ENCODE measurements at regions not wholly inside any gene's neighbourhood (a gene's known extent, or its start where the extent isn't known, plus 50 kb on each side); places are given as distances from the start of the nearest gene placed in this dataset.
"Not testable (repeated sequence)": the region's sequence is repeated elsewhere in the genome, so short reads cannot be mapped to it uniquely, and the experiment has no call there.

- DNase-seq (ENCODE audit: low read depth) = no peak
Measured at GRCh38 chr19:30942636-30943035, 406.6 kb downstream of the TSHZ3 start.

GRCh38 chr19:30941591-30941990 is 407.6 kb downstream of the TSHZ3 start:
- DNase-seq (ENCODE audit: low read depth) = no peak

GRCh38 chr19:30936276-30936675 is 413.0 kb downstream of the TSHZ3 start:
- DNase-seq (ENCODE audit: low read depth) = no peak

GRCh38 chr19:30935146-30935545 is 414.1 kb downstream of the TSHZ3 start:
- DNase-seq (ENCODE audit: low read depth) = no peak

GRCh38 chr19:30933454-30933853 is 415.8 kb downstream of the TSHZ3 start:
- DNase-seq (ENCODE audit: low read depth) = not testable (repeated sequence)

GRCh38 chr19:30932854-30933253 is 416.4 kb downstream of the TSHZ3 start:
- DNase-seq (ENCODE audit: low read depth) = no peak

- DNase-seq (ENCODE audit: low read depth) = no peak
Measured at GRCh38 chr19:30930941-30931706, 418.1 kb downstream of the TSHZ3 start.

GRCh38 chr19:30927705-30928104 is 421.5 kb downstream of the TSHZ3 start:
- no peak for DNase-seq (ENCODE audit: low read depth)

GRCh38 chr19:30924670-30925069 is 424.6 kb downstream of the TSHZ3 start:
- no peak for DNase-seq (ENCODE audit: low read depth)

GRCh38 chr19:30924069-30924636 is 425.1 kb downstream of the TSHZ3 start:
- DNase-seq (ENCODE audit: low read depth) = no peak

GRCh38 chr19:30923621-30924020 is 425.6 kb downstream of the TSHZ3 start:
- DNase-seq (ENCODE audit: low read depth) = no peak

- no peak for DNase-seq (ENCODE audit: low read depth)
Measured at GRCh38 chr19:30923096-30923495, 426.1 kb downstream of the TSHZ3 start.

- DNase-seq (ENCODE audit: low read depth) = no peak
Measured at GRCh38 chr19:30920222-30920621, 429.0 kb downstream of the TSHZ3 start.

- no peak for DNase-seq (ENCODE audit: low read depth)
Measured at GRCh38 chr19:30919737-30920136, 429.5 kb downstream of the TSHZ3 start.

GRCh38 chr19:30916238-30916637 is 433.0 kb downstream of the TSHZ3 start:
- DNase-seq (ENCODE audit: low read depth) = no peak

GRCh38 chr19:30911491-30911890 is 437.7 kb downstream of the TSHZ3 start:
- no peak for DNase-seq (ENCODE audit: low read depth)

- no peak for DNase-seq (ENCODE audit: low read depth)
Measured at GRCh38 chr19:30910485-30911240, 438.6 kb downstream of the TSHZ3 start.

GRCh38 chr19:30909216-30909615 is 440.0 kb downstream of the TSHZ3 start:
- DNase-seq (ENCODE audit: low read depth) = no peak

GRCh38 chr19:30908262-30908771 is 440.9 kb downstream of the TSHZ3 start:
- DNase-seq (ENCODE audit: low read depth) = no peak

- no peak for DNase-seq (ENCODE audit: low read depth)
Measured at GRCh38 chr19:30906871-30907270, 442.4 kb downstream of the TSHZ3 start.

GRCh38 chr19:30900051-30900450 is 449.2 kb downstream of the TSHZ3 start:
- no peak for DNase-seq (ENCODE audit: low read depth)

- DNase-seq (ENCODE audit: low read depth) = no peak
Measured at GRCh38 chr19:30898353-30899103, 450.7 kb downstream of the TSHZ3 start.

Data from stimulated activated CD8-positive, alpha-beta memory T cell treated with anti-CD3 and anti-CD28 coated beads, Interleukin-15, amount 100 ng/mL, for 24 hours (primary cell).